Stimulated activated effector memory CD8-positive, alpha-beta T cell treated with anti-CD3 and anti-CD28 coated beads, Interleukin-12 subunit alpha, Interleukin-12 subunit beta, amount 100 ng/mL, for 72 hours (primary cell): ENCODE measurements at regions not wholly inside any gene's neighbourhood (a gene's known extent, or its start where the extent isn't known, plus 50 kb on each side); places are given as distances from the start of the nearest gene placed in this dataset.

ENCODE experiments used
- ATAC-seq: fragments of 150-1000 bp; cut with Tn5 transposase; 2 replicates; pipeline ENCODE4 v1.10.0; 2021
- DNase-seq, 2 donors: peaks; one replicate each; pipeline ENCODE4 v3.0.0; 2021 to 2022; ENCODE audit warnings: low spot score in 2 of 2
- H3K27ac Mint-ChIP-seq: one replicate; pipeline ENCODE4 v1.8.0; 2022; ENCODE audit warnings: mild to moderate bottlenecking, mixed read lengths
- H3K36me3 Mint-ChIP-seq: one replicate; pipeline ENCODE4 v1.8.0; 2022; ENCODE audit warnings: mild to moderate bottlenecking, mixed read lengths
- H3K4me1 Mint-ChIP-seq: one replicate; pipeline ENCODE4 v1.8.0; 2022; ENCODE audit warnings: mixed read lengths
- H3K4me3 Mint-ChIP-seq: one replicate; pipeline ENCODE4 v1.8.0; 2022; ENCODE audit warnings: mild to moderate bottlenecking, mixed read lengths
- H3K9me3 Mint-ChIP-seq: one replicate; pipeline ENCODE4 v1.8.0; 2022; ENCODE audit warnings: mixed read lengths

DNA sequence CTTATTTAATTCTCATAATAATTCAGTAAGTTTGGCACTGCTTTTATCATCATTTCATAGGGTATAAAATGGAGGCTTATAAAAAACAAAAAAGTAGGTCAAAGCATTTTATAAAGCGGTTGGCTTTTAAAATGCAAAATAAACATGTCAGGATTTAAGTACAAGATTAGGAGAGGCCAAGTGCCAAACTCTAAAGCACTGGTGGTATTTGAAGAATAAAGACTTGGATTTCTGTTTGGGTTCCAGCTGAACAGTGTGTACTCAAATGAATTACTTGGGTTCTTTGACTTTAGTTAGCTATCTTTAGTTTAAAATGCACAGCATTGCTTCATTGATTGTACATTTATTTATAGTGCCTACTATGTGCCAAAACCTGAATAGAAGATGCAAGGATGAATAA lies 966.6 kb upstream of the SEL1L start:
- Mint-ChIP-seq H3K36me3 (no peaks in the 10 kb centered on the region), H3K27ac (no peak overlapping the region), H3K9me3 (peaks cover 8% of the 10 kb centered on the region), H3K4me3 (no peak overlapping the region), H3K4me1 (no peaks in the 10 kb centered on the region)
- no peak for DNase-seq
- no peak for ATAC-seq

DNA sequence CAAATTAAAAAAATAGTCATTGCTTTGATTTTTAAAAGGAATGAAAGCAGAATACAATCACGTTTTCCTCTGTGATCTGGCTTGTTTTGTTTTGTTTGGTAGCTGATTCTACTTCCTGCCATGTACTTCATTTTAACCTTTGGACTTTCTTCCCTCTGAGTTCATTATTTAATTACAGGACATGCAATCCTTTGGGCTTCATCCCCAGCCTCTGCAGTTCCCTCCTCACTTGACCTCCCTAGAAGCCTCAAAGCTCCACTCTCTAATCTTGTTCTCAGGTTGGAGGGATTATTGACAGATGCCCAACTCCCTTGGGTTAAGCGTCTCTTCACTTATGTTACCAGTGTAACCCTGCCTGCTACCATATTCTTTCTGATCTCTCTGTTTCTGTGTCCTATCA lies 967.9 kb upstream of the SEL1L start:
- no peaks in the 10 kb centered on the region for H3K4me1 Mint-ChIP-seq
- ATAC-seq (no peak), DNase-seq (no peak)
- H3K36me3 Mint-ChIP-seq, result no peaks in the 10 kb centered on the region
- no peak overlapping the region for H3K27ac Mint-ChIP-seq
- peaks cover 7% of the 10 kb centered on the region for H3K9me3 Mint-ChIP-seq
- no peak overlapping the region for H3K4me3 Mint-ChIP-seq

DNA sequence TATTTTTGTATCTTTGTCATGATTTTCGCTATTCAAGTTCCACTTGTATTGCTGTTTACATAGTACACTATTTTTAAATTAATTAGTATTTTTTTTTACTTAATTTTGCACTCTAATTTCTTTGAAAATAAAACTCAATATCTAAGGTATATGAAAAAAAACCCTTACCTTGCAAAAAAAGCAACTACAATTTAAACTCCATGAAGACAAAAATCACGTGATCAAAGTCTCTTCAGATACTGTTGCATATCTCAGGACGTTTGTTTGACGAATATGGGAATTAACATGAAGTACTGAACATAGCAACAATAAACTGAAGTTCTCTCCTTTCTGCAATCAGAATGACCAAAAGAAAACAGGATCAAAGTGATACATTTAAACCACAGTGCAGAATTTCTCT lies 968.4 kb upstream of the SEL1L start:
- Mint-ChIP-seq H3K4me1 (no peaks in the 10 kb centered on the region), H3K9me3 (peaks cover 7% of the 10 kb centered on the region), H3K4me3 (no peak overlapping the region), H3K36me3 (no peaks in the 10 kb centered on the region), H3K27ac (no peak overlapping the region)
- ATAC-seq (no peak), DNase-seq (no peak)

DNA sequence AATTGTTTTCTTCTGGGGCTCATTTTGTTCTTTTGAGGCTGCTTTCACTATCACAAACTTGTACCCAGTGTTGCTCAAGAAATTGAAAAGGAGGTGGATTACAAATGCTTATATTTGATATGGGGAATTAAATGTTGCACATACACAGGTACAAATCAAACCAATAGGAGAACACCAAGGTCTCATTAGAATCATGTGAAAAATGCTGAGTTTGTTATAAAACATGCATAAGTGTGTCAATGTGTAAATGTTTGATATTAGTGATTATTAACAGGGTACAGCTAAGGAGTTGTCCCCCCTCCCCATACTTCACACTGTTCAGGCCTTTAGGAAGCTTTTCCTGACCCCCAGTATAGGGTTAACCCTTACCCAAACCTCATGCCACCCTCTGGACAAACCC lies 971.2 kb upstream of the SEL1L start:
- H3K4me3 Mint-ChIP-seq, result no peak overlapping the region
- H3K27ac Mint-ChIP-seq, result no peak overlapping the region
- no peak for DNase-seq
- H3K36me3 Mint-ChIP-seq, result no peaks in the 10 kb centered on the region
- ATAC-seq, result no peak
- H3K9me3 Mint-ChIP-seq, result peaks cover 7% of the 10 kb centered on the region
- H3K4me1 Mint-ChIP-seq, result no peaks in the 10 kb centered on the region

DNA sequence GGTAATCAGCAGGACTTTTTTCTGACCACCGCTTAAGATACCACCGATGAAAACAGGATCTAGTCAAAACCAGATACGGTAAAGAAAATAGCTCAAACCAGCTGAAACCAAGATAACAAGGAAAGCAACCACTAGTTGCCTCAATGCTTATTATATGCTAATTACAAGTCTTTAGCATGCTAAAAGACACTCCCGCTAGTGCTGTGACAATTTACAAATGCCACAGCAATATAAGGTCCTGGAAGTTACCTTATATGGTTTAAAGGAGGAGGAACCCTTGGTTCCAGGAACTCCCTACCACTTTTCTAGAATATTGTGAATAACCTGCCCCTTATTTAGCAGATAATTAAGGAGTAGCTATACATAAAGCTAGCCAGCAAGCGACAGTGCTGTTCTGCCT lies 976.4 kb upstream of the SEL1L start:
- ATAC-seq (no peak), DNase-seq (no peak)
- no peak overlapping the region for H3K27ac Mint-ChIP-seq
- H3K4me1 Mint-ChIP-seq, result no peaks in the 10 kb centered on the region
- no peaks in the 10 kb centered on the region for H3K36me3 Mint-ChIP-seq
- H3K4me3 Mint-ChIP-seq, result no peak overlapping the region
- H3K9me3 Mint-ChIP-seq, result peaks cover 7% of the 10 kb centered on the region

DNA sequence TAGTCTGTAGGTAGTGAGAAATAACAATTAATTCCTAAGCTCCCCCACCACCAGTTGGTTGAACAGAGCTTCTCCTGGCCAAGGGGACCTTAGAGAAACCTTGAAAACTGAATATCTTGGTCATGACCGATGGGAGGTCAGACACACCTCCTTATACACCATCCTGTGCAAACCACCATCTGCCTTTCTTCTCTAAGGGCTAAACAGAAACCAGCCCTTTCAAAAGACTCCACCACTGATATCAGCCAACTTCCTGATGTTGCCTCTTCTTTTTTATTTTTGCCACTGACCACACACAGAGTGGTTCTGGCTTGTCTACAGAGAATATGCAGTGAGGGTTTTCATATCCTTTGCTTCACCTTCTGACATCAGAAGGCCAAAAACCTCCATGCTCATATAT lies 977.7 kb upstream of the SEL1L start:
- Mint-ChIP-seq H3K4me3 (no peak overlapping the region), H3K4me1 (no peaks in the 10 kb centered on the region), H3K9me3 (peaks cover 7% of the 10 kb centered on the region), H3K36me3 (no peaks in the 10 kb centered on the region), H3K27ac (no peak overlapping the region)
- DNase-seq, result no peak
- ATAC-seq, result no peak

DNA sequence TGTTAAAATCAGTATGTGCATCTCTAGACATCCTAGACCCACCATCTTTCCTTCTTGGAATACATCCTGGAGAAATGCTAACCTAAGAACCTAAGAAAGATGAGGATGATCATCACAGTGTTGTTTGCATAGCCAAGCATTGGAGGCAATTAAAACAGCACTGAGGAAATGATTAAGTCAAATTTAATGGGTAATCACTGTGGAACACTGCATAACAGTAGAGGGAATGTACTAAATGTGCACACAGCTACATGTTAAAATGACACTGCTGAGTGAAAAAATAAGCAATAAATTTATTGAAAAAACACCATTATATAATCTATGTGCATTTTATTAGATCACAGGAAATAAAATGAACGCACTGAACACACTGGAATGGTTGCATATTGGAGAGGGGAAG lies 987.1 kb upstream of the SEL1L start:
- Mint-ChIP-seq H3K4me3 (no peak overlapping the region), H3K4me1 (no peaks in the 10 kb centered on the region), H3K27ac (no peak overlapping the region), H3K36me3 (no peaks in the 10 kb centered on the region), H3K9me3 (peaks cover 27% of the 10 kb centered on the region)
- DNase-seq, result no peak
- no peak for ATAC-seq

DNA sequence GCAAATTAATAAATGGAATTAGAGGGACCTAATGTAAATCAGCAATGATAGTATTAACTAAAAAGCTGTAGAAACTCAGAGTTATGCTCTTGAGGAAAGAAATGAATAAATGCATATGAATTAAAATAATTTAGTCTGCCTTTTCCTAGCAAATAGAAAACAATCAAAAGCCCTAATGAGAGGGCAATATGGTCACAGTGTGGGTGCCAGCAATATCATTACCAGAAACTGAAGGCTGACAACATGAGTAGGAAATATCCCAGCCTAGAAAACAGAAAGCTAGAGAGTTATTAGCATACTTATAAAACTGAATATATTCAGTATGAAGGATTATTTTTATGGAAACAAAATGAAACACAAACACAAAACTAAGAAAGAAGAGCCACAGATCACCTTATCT lies 987.5 kb upstream of the SEL1L start:
- Mint-ChIP-seq H3K9me3 (peaks cover 27% of the 10 kb centered on the region), H3K36me3 (no peaks in the 10 kb centered on the region), H3K4me3 (no peak overlapping the region), H3K4me1 (no peaks in the 10 kb centered on the region), H3K27ac (no peak overlapping the region)
- ATAC-seq (no peak), DNase-seq (no peak)

DNA sequence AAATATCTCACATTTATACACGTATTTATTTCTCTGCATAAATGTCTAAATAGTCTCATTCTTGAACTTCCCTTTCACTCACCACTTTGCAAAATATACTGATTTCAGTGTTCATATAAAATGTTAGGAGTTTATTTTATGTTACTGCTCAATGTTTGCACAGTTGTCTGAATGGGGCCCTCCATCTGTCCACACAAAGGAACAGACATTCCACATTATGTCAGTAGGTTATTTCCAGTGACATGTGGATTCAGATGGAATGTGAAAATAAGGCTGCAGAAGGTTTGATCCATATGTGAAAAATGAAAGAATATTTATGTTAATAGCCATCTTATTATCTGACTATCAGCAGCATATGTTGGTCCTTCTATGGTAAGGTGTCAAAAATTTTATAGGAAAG lies 994.4 kb upstream of the SEL1L start:
- Mint-ChIP-seq H3K27ac (no peak overlapping the region), H3K9me3 (peaks cover 28% of the 10 kb centered on the region), H3K4me3 (no peak overlapping the region), H3K36me3 (no peaks in the 10 kb centered on the region), H3K4me1 (no peaks in the 10 kb centered on the region)
- ATAC-seq (no peak), DNase-seq (no peak)

DNA sequence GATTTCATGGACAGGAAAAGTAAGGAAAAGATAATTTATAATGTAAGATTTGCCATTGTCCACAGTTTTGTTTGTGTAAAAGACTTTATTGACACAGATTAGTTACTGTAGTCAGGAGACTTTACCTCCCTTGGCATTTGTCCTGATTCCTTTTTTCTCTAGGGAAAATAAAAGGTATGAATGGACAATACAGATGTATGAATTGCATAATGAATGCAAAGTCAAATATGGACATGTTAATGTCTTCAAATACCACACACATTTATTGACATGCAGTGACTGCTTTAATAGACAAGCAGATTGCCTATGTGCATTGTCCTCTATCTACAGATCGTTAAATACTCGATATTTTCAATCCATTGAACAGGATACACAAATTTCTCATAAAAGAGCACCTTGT lies 999.7 kb upstream of the SEL1L start:
- H3K27ac Mint-ChIP-seq, result no peak overlapping the region
- no peak overlapping the region for H3K4me3 Mint-ChIP-seq
- DNase-seq, result no peak
- H3K36me3 Mint-ChIP-seq, result no peaks in the 10 kb centered on the region
- H3K9me3 Mint-ChIP-seq, result peaks cover 21% of the 10 kb centered on the region
- no peaks in the 10 kb centered on the region for H3K4me1 Mint-ChIP-seq
- ATAC-seq, result no peak

DNA sequence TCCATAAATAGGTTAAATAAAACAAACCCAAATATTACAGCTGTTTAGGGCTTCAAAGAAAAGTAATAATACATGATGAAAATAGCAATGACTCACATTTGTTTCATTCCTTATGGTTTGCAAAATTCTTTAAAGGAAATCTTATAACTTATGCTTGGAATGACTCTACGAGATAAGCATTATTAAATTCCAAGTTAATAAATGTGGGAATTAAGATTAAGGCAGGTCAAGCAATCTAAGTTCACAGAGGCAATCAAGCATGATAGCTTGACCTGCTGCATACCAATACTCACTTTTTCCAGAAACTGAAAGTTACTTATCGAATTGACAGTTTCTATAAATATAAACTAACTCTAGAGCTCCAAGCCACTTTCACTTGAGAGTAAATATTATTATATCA lies 1002.9 kb upstream of the SEL1L start:
- Mint-ChIP-seq H3K4me3 (no peak overlapping the region), H3K9me3 (peaks cover 13% of the 10 kb centered on the region), H3K36me3 (no peaks in the 10 kb centered on the region), H3K4me1 (no peaks in the 10 kb centered on the region), H3K27ac (no peak overlapping the region)
- DNase-seq, result no peak
- ATAC-seq, result no peak

DNA sequence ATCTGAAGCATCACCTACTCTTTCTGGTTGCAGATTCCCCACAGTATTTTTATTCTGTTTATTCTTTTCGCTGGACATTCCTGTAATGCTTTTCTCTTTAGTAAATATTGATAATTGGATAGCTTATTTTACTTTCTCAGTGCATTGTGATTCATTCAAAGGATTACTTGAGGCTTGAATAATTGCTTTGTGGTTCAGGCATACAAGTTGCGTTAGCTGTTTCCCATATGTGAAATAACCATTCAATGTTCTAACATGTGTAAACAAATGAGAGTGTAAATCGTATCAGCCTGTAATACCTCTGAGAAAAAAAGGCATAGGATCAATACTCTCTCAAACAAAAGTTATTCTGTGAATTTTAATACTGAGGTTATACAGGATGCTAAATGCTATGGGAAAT lies 1004.2 kb upstream of the SEL1L start:
- no peak for ATAC-seq
- Mint-ChIP-seq H3K36me3 (no peaks in the 10 kb centered on the region), H3K4me1 (no peaks in the 10 kb centered on the region), H3K4me3 (no peak overlapping the region), H3K27ac (no peak overlapping the region), H3K9me3 (peaks cover 14% of the 10 kb centered on the region)
- no peak for DNase-seq

DNA sequence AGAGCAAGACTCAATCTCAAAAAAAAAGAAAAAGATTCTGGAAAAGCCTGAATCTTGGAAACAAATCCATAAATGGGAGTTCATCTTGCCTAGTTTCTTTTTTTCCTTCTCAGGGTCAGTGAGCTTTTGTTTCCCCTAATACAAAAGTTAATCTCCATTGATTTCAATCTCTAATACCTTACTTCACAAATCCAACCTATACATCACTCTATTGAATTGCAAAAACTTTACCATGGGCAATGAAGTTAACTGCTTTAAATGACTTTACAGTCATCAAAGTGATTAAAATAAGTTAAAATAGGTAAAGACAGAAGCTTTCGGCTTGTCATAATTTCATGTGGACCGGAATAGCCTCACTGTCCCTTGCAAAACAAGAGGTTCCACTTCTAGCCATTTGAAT lies 1012.7 kb upstream of the SEL1L start:
- H3K4me1 Mint-ChIP-seq, result no peaks in the 10 kb centered on the region
- H3K27ac Mint-ChIP-seq, result no peak overlapping the region
- H3K36me3 Mint-ChIP-seq, result no peaks in the 10 kb centered on the region
- ATAC-seq (no peak), DNase-seq (no peak)
- no peak overlapping the region for H3K4me3 Mint-ChIP-seq
- H3K9me3 Mint-ChIP-seq, result peaks cover 19% of the 10 kb centered on the region

DNA sequence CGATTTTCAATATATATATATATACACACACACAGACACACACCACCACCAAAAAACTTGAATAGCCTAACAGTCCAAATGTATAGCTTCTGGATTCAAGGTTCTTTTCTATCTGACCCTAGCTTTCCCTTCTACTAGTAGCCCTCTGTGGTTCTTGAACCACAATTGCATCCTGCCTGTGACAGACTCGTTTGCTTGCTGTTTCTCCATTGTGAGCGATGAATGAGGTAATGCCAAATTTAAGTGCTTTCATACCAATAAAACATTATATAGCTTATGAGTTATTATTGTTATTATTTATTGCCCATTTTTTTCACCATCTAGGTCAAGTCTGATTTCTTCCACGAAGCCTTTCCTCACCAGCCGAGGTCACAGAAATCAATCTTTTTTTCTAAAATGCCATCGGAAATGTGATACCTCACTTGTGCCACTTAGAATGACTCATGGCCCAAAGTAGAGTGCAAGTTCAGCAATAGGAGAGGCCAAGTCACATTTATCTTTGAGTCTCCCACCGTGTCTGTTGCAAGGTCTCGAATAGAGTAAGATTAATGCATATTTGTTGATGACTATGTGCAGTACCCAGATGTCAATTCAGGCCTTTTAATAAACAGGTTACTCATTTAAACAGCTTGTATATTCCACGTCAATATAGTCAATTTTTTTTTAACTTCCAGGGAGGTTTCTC lies 1015.8 kb upstream of the SEL1L start:
- no peak overlapping the region for H3K27ac Mint-ChIP-seq
- H3K4me1 Mint-ChIP-seq, result no peaks in the 10 kb centered on the region
- no peaks in the 10 kb centered on the region for H3K36me3 Mint-ChIP-seq
- peaks cover 10% of the 10 kb centered on the region for H3K9me3 Mint-ChIP-seq
- H3K4me3 Mint-ChIP-seq, result no peak overlapping the region
- ATAC-seq, result no peak
- DNase-seq, result no peak

DNA sequence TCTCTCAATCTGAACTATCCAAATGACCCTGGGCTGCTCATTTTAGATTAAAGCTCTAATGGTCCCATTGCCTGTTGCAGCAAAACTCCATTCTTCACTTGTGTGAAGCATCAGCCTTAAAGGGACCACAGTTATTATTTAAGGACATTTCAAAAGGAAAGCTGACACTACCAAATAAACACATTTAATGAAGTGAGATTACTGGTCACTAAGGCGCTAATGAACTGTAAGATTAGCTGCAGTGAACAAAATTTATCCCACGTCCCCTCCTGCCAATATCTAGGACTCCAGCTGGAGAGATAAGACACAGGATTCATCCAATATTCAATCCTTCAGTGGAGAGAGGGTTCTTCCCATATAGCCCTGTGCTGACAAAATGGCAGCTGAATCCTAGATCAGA lies 1029.2 kb upstream of the SEL1L start:
- DNase-seq (no peak), ATAC-seq (no peak)
- Mint-ChIP-seq H3K4me3 (no peak overlapping the region), H3K9me3 (peaks cover 17% of the 10 kb centered on the region), H3K36me3 (no peaks in the 10 kb centered on the region), H3K4me1 (no peaks in the 10 kb centered on the region), H3K27ac (no peak overlapping the region)

DNA sequence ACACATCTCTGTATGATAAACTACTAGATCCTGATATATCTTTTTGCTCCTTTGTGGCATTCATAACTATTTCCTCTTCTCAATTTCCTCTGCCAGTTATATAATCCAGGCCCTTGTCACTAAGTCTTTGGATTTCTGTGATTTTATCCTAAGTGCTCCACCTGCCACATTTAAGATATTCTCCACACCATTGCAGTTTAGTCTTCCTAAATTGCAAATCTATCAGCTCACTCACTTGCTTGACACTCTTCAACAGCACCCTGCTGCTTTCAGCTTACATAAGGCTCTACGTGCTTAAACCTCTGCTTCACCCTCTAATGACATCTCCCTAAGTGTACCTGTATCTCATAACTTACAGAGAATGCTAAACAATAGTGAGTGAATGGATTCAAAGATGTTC lies 1032.2 kb upstream of the SEL1L start:
- H3K4me1 Mint-ChIP-seq, result no peaks in the 10 kb centered on the region
- ATAC-seq (no peak), DNase-seq (no peak)
- no peak overlapping the region for H3K27ac Mint-ChIP-seq
- no peaks in the 10 kb centered on the region for H3K36me3 Mint-ChIP-seq
- peaks cover 21% of the 10 kb centered on the region for H3K9me3 Mint-ChIP-seq
- no peak overlapping the region for H3K4me3 Mint-ChIP-seq

DNA sequence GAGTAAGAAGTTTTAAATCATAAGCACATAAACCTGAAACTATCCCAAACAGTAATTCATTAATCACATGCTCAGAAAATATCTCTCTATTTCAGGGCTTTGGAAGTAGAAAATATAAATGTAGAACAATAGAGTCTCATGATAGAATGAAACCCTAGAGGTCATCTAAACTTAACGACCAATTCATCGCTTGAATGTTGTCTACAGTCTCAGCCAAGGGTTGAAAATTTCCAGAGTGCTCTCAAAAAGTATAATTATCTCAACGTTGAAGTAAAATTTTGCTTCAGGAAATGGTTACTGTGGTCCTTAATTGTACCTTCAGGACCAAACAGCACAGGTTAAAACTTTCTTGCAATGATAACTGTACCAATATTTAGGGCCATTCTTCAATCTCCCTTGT lies 1053.6 kb upstream of the SEL1L start:
- H3K27ac Mint-ChIP-seq, result no peak overlapping the region
- no peaks in the 10 kb centered on the region for H3K4me1 Mint-ChIP-seq
- ATAC-seq, result no peak
- H3K4me3 Mint-ChIP-seq, result no peak overlapping the region
- no peak for DNase-seq
- peaks cover 8% of the 10 kb centered on the region for H3K9me3 Mint-ChIP-seq
- H3K36me3 Mint-ChIP-seq, result no peaks in the 10 kb centered on the region
